ENCODE measurements at regions not wholly inside any gene's neighbourhood (a gene's known extent, or its start where the extent isn't known, plus 50 kb on each side); places are given as distances from the start of the nearest gene placed in this dataset.
A peak's percentile ranks its signal among the peaks of the same experiment; 100 is the strongest.

DNA sequence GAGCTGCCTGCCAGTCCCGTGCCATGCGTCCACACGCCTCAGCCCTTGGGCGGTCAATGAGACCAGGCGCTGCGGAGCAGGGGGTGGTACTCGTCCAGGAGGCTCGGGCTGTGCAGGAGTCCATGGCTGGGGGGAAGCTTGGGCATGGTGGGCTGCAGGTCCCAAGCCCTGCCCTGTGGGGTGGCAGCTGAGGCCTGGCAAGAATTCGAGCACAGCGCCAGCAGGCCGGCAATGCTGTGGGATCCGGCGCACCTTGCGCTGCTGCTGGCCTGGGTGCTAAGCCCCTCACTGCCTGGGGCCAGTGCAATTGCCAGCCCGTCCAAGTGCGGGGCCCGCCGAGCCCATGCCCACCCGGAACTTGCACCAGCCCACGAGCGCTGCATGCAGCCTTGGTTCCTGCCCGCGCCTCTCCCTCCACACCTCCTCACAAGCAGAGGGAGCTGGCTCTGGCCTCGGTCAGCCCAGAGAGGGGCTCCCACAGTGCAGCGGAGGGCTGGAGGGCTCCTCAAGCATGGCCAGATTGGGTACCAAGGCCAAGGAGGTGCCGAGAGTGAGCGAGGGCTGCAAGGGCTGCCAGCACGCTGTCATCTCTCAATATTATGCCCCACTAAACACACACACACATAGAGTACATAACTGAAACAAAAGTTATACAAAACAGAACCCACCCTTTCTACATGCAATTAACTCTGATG lies 307.7 kb downstream of the LMO4 start:
- no peak for DNase-seq

DNA sequence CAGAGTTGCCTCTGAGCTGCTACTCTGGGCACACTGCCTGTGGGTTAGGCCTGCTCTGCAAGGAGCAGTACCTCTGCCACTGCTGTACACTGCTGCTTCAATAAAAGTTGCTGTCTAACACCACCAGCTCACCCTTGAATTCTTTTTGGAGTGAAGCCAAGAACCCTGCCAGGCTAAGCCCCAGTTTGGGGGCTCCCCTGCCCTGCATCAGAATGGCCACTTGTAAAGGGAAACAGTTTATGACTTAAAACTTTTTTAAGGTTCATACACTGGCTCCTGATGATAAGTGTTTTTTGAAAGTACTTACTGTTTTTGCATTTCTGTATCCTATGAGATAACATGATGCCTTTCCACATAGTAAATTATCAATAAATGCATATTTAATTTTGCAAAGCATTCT lies 310.0 kb downstream of the LMO4 start:
- DNase-seq = no peak

DNA sequence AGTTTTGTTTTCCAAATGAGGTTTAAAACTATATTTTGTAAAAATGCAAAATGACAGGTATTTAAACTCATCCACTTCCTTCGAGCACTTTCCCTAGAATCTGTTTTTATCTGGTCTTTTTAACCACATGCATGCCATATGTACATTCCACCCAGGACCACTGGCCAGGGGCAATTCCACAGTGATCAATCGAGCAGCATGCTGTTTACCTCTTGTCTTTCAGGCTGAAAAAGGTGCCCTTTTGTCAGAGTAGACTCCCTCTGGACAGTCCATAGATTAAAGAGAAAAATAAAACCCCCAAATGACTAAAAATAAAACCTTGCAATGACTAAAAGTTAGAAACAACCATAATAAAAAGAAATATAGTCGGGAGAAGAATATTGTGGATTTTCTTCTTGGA lies 313.3 kb downstream of the LMO4 start:
- no peak for DNase-seq

DNA sequence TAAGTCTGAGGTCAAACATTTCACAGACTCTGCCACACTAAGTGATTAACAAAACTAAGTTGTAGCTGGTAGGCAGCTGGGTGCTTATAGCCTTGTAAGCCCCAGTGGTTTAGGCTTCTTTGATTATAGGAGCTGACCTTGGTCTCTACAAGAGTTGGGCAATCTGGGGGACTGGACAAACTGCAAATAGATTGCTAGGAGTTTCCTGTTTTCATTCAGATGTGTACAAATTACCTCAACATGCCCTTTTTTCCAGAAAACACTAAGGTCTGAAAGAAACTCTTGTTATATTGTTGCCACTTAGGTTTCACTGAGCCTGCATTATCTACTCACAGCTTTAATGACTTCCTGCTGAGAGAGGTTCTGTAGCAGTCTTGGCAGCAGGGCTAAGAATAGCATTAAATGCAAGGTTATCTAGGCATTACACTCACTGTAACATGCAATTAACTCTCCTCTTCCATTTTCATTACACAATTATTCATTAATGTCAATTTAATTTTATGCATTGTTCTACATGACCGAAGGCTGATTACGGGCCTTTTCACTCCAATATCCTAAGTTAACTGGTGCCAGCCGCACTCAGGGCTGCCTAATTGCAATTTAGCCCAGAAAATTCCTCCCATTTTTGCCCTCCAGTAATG lies 314.0 kb downstream of the LMO4 start:
- DNase-seq = no peak

DNA sequence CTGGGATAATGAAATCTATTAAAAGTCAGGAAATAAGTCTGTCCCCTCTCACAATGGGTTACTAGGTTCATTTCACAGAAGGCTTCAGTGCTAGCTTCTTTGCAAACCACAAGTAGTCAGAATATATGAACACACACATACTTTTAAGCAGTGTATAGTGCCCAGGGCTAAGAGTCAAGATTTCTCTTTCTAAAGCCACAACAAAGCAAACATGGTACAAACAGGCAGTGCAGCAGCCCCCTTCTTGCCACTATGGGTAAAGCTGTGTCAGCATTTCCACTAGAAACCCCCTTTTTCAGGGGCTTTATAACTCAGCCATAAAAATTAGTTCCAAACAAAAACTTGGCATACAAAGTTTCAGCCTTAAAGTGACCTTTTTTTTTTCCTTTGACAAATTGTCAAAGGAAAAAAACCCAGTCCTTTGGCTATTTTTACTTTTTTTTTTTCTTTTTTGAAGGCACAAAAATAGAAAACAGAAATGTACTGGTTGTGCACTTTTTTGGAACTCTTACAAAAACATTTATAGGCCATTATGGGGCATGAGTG lies 315.4 kb downstream of the LMO4 start:
- DNase-seq = no peak

DNA sequence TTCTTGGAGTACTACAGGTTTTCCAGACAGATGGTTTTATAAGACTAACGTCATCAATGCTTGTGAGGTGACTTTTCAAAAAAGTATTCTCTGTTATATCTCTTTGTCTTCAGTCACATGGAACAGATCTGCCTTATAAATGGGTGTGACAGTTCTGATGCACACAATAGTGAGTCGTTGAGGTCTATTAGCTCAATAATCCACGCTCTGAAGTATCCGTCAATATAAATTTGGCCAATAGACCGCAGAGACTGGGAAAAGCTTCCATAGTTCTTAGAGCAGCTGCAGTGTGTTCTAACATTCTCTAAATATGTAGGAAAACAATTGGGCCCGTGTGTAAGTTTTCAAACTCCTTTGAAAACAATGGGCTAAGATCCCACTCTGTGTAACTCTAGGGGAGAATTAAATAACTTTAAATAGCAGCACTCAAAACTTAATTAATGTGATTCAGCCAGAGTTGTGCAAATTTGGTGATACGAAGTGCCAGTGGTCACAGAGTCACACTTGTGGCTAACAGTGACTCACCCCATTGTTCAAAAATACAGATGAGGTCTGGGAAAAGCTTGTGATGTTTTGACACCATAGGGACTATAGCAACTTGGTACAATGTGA lies 316.0 kb downstream of the LMO4 start:
- DNase-seq = peak; percentile 23

DNA sequence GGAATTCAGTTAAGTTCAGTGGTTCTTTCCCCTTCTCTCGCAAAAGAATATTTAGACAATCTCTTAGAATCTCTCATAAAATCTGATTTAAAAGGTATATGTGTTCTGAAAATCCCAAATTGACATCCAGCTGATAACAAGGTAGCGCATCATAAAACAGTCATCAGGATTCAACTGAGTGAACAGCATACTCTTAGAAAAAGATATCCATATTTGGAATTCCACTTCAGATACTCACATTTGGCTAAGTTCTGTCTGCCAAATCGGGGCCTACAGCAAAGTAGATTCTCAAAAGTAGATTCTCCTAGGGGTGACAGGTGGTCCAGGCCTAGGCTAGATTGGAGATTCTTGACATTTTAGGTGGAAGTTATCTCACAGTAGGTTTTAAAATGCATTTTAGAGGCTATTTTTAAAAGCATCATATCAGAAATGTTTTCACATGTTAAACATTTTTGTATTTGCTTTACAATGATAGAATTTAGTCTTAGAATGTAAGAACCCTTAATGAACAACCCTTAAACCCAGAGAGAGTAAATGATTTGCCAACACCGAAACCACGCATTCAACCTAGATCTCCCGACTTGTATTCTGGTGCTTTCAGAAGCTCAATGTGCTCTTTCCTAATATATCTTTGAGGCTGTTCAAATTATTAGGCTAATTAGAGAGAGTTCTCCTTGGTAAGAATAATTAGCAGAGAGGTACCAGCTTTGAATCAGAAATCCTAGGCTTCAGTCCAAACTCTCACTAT lies 318.9 kb downstream of the LMO4 start:
- DNase-seq = no peak

DNA sequence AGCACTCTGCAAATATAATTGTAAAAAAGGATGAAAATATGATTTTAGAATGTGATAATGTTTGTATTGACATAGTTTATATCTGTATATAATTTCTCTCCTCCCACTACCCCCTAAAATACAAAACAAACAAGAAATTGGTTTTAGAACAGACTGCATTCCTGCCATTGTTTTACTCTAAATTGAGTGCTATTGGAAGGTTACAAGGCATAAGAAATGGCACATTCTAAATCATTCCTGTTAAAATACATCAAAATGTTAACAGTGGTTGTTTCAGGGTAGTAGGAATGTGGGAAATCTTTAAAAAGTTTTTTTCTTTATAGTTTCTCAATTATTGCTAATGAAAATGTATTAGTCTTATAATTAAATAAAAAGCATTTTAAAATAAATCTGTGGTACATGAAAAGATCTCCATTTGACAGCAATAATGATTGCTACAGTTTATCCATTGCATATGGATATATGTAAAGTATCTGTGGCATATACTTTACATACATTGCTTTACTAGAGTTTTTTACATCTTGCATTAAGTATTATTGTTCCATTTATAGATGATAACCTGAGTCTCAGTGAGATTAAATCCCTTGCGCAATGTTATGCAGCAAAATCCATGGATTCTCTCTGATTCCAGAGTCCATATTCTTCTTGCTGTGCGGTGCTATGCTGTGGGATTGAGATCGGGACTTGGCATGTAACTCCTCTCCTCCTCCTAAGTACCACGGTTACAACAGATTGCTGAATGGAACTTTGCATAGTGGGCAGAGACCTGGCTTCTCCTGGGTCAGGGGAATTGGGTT lies 319.8 kb downstream of the LMO4 start:
- DNase-seq = no peak

DNA sequence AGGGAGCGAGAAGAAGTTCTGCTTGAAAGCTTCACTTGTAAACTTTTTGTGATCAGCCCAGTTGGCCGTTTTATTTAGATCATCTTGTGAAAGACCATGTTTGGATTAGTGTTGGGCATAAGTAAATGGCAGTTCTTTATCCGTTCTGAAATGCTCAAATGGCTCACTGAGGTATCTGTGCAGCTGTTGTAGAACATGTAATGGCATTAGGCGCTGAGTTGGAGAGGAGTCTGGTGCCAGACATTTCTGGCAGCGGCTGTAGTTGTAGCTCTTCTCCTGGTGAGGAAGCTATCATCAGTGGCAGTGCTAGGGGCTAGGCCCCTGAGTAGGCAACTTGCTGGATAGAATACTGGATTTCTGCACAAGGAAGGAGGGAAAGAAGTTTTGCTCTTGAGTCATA lies 321.6 kb downstream of the LMO4 start:
- no peak for DNase-seq

GRCh38 chr1:87652176-87652575 lies 323.5 kb downstream of the LMO4 start:
- no peak for DNase-seq

GRCh38 chr1:87665151-87665550 lies 336.5 kb downstream of the LMO4 start:
- no peak for DNase-seq

- DNase-seq = no peak
Measured at GRCh38 chr1:87666681-87667080, 338.0 kb downstream of the LMO4 start.

GRCh38 chr1:87669674-87670073 lies 341.0 kb downstream of the LMO4 start:
- DNase-seq = no peak

DNA sequence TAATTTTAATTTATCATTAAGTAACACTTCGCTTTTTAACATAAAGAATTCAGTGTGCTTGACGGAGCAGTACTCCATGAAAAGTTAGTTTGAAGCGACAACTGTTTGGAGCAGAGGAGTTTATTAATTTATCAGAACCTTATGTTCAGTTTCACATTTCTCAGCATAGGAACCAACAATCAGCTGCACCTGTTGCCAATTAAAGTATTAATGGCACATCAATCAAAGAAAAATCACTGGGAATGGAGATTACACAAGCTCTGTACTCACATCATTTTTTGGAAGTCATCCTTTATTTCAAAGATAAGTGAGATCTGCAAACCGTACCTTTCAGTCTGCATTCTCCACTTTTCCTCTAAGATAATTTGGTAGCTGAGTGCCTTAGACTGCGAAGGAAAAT lies 344.6 kb downstream of the LMO4 start:
- no peak for DNase-seq

DNA sequence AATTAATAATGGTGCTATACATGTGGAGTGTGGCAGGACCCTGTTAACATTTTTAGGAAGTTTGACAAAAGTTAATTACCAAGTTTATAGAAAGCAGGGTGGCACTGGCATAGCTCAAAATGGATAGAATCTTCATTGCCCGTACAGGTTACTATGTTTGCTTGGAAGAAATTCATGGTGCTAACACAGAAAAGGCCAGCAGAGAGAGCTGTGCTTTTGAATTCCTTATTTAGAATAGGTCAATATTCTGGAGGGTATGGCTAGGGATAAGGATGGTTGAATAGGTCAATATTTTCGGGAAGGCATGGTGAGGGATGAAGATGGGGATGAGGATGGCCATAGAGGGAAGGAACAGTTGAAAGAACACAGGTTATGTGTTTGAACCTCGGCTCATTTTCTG lies 345.1 kb downstream of the LMO4 start:
- DNase-seq = no peak

GRCh38 chr1:87674791-87675190 lies 346.1 kb downstream of the LMO4 start:
- DNase-seq = no peak

DNA sequence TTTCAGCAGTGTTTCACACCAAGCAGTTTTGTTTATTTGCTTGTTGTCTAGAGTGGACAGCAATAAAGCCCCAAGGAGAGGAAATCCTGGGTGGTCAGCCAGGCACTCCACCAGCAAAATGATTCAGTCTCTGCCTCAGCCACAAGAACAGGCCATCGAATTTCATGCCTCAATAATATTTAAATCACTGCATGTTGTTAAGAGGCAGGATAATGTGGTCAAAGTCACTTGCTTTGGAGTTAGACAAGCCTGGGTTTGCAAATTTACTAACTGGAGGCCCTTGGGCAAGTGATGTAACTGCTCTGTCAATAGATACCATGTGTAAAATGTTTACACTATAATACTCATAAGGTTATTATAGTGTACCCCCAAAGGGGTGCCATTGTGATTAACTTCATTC lies 349.6 kb downstream of the LMO4 start:
- no peak for DNase-seq

GRCh38 chr1:87682565-87682964 lies 353.9 kb downstream of the LMO4 start:
- no peak for DNase-seq

DNA sequence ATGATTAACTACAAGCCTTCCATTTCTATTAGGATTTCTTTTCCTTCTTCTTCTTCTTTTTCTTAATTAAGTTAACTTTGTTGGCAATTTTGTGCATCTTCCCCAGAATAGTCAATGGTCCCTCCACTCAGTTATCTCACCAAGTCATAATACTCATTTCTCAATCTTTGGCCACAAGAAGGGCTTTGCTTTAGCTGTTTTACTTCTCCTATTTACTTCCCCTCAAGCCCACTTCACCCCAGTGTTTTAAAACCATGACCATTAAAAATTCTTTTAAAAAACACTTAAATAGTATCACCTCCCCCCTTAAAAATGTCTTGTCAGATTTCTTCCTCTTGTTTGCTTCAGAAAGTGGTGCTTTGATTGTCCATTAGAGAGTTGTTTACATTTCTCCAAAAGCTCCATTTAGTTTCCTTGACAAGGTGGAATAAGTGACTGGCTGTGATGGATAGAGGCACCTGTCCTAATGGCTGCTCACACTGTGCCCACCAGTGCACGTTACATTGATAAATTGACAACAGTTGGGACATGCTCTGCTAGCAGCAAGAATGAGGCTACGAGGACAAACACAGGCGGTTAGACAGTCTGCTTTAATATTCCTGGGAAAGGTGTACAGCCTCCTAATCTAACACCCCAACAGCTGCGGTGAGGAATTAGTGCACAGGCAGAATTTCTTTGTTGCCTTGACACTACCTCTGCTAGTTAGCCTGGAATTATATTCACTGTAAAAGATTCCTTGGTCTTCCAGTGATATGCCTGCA lies 354.7 kb downstream of the LMO4 start:
- no peak for DNase-seq

GRCh38 chr1:87684194-87684593 lies 355.5 kb downstream of the LMO4 start:
- peak; percentile 36 for DNase-seq

DNA sequence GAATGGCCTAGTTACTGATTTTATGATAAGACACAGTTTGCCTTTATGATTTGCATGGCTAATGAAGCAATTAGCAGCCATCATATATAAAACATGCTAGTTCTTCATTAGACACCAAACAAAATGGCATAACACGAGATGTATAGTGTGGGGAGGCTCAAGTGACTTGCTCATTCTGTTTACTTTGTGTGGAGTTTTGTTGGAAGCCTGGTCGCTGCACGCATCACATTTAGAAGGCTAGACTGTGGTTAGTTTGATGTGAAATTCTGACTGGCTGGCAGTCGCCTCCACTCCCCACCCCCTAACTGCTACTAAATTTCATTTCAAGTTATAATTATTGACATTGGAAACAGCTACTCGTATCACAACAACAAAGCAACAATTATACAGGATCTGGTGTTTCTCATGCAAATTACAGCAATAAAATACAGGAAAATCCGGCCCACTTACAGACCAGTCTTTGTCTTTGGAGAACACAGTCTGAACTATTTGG lies 356.1 kb downstream of the LMO4 start:
- DNase-seq = peak; percentile 4

Data from kidney glomerular epithelial cell (primary cell).